Mesenchymal stem cell (in vitro differentiated cells and primary cell): ENCODE measurements at regions not wholly inside any gene's neighbourhood (a gene's known extent, or its start where the extent isn't known, plus 50 kb on each side); places are given as distances from the start of the nearest gene placed in this dataset.

Experiments used
- DNase-seq: peaks from one replicate; pipeline ENCODE4 v3.0.0-alpha.2; 2013
- H2AFZ ChIP-seq: one replicate; pipeline ENCODE4 v1.6.1; 2013; ENCODE audit warnings: low read depth, mild to moderate bottlenecking, control low read depth, inconsistent platforms, low read length, moderate library complexity
- H2AK5ac ChIP-seq: 2 replicates; pipeline ENCODE4 v1.6.1; 2013; ENCODE audit warnings: low read length, moderate library complexity, mild to moderate bottlenecking, inconsistent platforms; ENCODE audit not compliant: severe bottlenecking
- H2BK120ac ChIP-seq: one replicate; pipeline ENCODE4 v1.6.1; 2013; ENCODE audit warnings: low read depth, mild to moderate bottlenecking, inconsistent platforms, low read length, moderate library complexity
- H2BK12ac ChIP-seq, 2 experiments: one replicate each; pipeline ENCODE4 v1.6.1; 2013; ENCODE audit warnings: inconsistent platforms in 2 of 2, low read length in 2 of 2, mild to moderate bottlenecking in 2 of 2, moderate library complexity in 2 of 2, control low read depth in 1 of 2
- H2BK15ac ChIP-seq: one replicate; pipeline ENCODE4 v1.6.1; 2013; ENCODE audit warnings: mild to moderate bottlenecking, low read depth, inconsistent platforms; ENCODE audit not compliant: poor library complexity, severe bottlenecking
- H2BK5ac ChIP-seq: 2 replicates; pipeline ENCODE4 v1.6.1; 2013; ENCODE audit warnings: low read depth, mild to moderate bottlenecking, low read length, control low read depth, inconsistent platforms; ENCODE audit not compliant: poor library complexity, severe bottlenecking
- H3K14ac ChIP-seq, 2 experiments: one replicate each; pipeline ENCODE4 v1.6.1; 2013; ENCODE audit warnings: inconsistent platforms in 2 of 2, low read length in 2 of 2, control low read depth in 1 of 2, mild to moderate bottlenecking in 1 of 2, moderate library complexity in 1 of 2
- H3K18ac ChIP-seq, 2 experiments: one replicate each; pipeline ENCODE4 v1.6.1; 2013; ENCODE audit warnings: inconsistent platforms in 2 of 2, low read length in 2 of 2, control low read depth in 1 of 2, low read depth in 1 of 2, mild to moderate bottlenecking in 1 of 2
- H3K23ac ChIP-seq, 2 experiments: one replicate each; pipeline ENCODE4 v1.6.1; 2013; ENCODE audit warnings: inconsistent platforms in 2 of 2, low read length in 2 of 2, mild to moderate bottlenecking in 2 of 2, moderate library complexity in 2 of 2, control low read depth in 1 of 2
- H3K27ac ChIP-seq: 2 replicates; pipeline ENCODE4 v1.5.1; 2013; ENCODE audit warnings: mild to moderate bottlenecking, moderate library complexity, low read length, control low read depth, inconsistent platforms; ENCODE audit not compliant: poor library complexity, severe bottlenecking
- H3K27me3 ChIP-seq, 2 experiments: 2 replicates each; pipeline versions ENCODE4 v1.6.1 to v1.7.0; 2013; ENCODE audit warnings: low read length in 2 of 2, mild to moderate bottlenecking in 2 of 2, moderate library complexity in 2 of 2, control low read depth in 1 of 2, inconsistent platforms in 1 of 2; ENCODE audit not compliant: control insufficient read depth in 1 of 2, insufficient read depth in 1 of 2
- H3K36me3 ChIP-seq, 2 experiments: 2 replicates each; pipeline versions ENCODE4 v1.6.1 to v1.7.0; 2013; ENCODE audit warnings: low read length in 2 of 2, control low read depth in 1 of 2, inconsistent platforms in 1 of 2, low read depth in 1 of 2, mild to moderate bottlenecking in 1 of 2; ENCODE audit not compliant: insufficient read depth in 2 of 2, control insufficient read depth in 1 of 2
- H3K4ac ChIP-seq, 2 experiments: one replicate each; pipeline ENCODE4 v1.6.1; 2013; ENCODE audit warnings: inconsistent platforms in 2 of 2, low read length in 2 of 2, mild to moderate bottlenecking in 2 of 2, moderate library complexity in 2 of 2, control low read depth in 1 of 2, low read depth in 1 of 2
- H3K4me1 ChIP-seq: 2 replicates; pipeline ENCODE4 v1.6.1; 2013; ENCODE audit warnings: low read depth, low read length, control low read depth; ENCODE audit not compliant: control insufficient read depth, insufficient read depth
- H3K4me2 ChIP-seq: 2 replicates; pipeline ENCODE4 v1.6.1; 2013; ENCODE audit warnings: low read length, mild to moderate bottlenecking, inconsistent platforms; ENCODE audit not compliant: poor library complexity, severe bottlenecking
- H3K4me3 ChIP-seq, 2 experiments: 2 replicates each; pipeline versions ENCODE4 v1.5.1 to v1.7.0; 2013; ENCODE audit warnings: low read length in 2 of 2, mild to moderate bottlenecking in 2 of 2, control low read depth in 1 of 2, low read depth in 1 of 2; ENCODE audit not compliant: insufficient read depth in 1 of 2
- H3K79me1 ChIP-seq: replicated peaks from 2 replicates; pipeline ENCODE4 v1.6.1; 2013; ENCODE audit warnings: mild to moderate bottlenecking, control low read depth, low read length, inconsistent platforms; ENCODE audit not compliant: poor library complexity, severe bottlenecking
- H3K9ac ChIP-seq: 2 replicates; pipeline ENCODE4 v1.7.0; 2013; ENCODE audit warnings: mild to moderate bottlenecking, low read length, moderate library complexity
- H3K9me3 ChIP-seq: 2 replicates; pipeline ENCODE4 v1.7.0; 2013; ENCODE audit warnings: mild to moderate bottlenecking, low read length; ENCODE audit not compliant: control insufficient read depth
- H4K8ac ChIP-seq: one replicate; pipeline ENCODE4 v1.6.1; 2013; ENCODE audit warnings: inconsistent platforms, mild to moderate bottlenecking, low read length, moderate library complexity
- H4K91ac ChIP-seq: one replicate; pipeline ENCODE4 v1.6.1; 2013; ENCODE audit warnings: mild to moderate bottlenecking, low read length, inconsistent platforms
- WGBS: methylation state at CpG from one replicate; pipeline ENCODE4 v1.1.7; 2013; ENCODE audit warnings: mixed read lengths; 5-methylcytosine and 5-hydroxymethylcytosine counted together

DNA sequence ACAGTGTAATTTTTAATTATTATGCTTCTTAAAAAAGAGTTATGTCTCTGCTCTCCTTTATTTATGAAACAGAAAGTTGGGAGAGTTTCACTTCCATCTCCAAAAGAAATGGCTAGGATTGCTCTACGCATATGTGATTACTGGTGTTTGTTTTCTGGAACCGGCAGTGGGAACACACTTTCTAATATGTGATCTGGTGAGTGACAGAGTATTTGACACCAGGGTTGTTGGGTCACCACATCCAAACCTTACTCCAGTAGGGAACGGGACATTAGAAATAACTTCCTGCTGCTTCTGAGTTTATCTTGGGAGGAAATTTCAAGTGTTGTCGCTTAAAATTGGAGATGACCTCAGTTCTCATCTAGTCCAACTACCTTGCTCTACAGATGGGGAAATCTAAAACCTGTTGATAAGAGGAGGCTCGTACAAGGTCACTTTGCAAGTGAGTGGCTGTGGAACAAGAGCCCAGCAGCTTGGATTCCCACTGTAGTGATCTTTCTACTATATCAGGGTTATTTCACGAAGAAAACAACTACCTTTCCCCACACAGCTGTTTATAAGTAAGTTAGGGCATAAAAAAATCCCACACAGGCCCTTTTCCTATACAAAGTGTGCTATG lies 108.5 kb downstream of the TTC32 start:
- no peak overlapping the region for H2BK12ac ChIP-seq
- no peak for DNase-seq
- no peak overlapping the region for H3K23ac ChIP-seq
- H3K18ac ChIP-seq = no peak overlapping the region
- H3K79me1 ChIP-seq = no peaks in the 10 kb centered on the region
- H3K4ac ChIP-seq = no peak overlapping the region
- H3K27me3 ChIP-seq = peaks cover 0 to 17% of the 10 kb centered on the region in 2 experiments
- H3K36me3 ChIP-seq = no peaks in the 10 kb centered on the region
- no peak overlapping the region for H4K8ac ChIP-seq
- no peak overlapping the region for H2AK5ac ChIP-seq
- no peak overlapping the region for H3K14ac ChIP-seq
- H3K9me3 ChIP-seq = no peaks in the 10 kb centered on the region
- no peak overlapping the region for H2BK5ac ChIP-seq
- no peak overlapping the region for H3K4me3 ChIP-seq
- H3K4me2 ChIP-seq = no peak overlapping the region
- no peak overlapping the region for H2BK15ac ChIP-seq
- no peak overlapping the region for H3K27ac ChIP-seq
- no peaks in the 10 kb centered on the region for H3K4me1 ChIP-seq
- no peak overlapping the region for H3K9ac ChIP-seq
- H2BK120ac ChIP-seq = no peak overlapping the region
- 92% methylated on average over 4 of the region's 6 CpGs for WGBS
- no peak overlapping the region for H4K91ac ChIP-seq
- H2AFZ ChIP-seq = no peak overlapping the region

DNA sequence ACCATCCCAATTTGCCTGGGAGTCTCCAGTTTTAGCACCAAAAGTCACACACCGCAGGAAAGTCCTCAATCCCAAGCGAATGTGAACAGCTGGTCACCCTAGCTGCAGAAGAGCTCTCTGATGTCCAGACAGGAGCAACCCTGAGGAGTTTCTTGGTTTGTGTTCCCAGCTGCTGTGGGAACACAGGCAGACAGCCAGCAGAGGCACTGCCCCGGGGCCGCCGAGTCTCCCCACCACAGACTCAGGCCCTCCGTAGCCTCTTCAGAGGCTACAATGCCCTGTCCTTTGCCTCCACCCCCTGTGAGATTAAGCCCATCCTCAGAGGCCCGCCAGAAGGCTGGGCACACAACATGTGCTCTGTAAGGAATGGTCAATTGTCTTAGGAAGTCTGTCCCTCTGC lies 111.5 kb downstream of the TTC32 start:
- Histone ChIP-seq H2AK5ac (no peak overlapping the region), H3K14ac (no peak overlapping the region), H3K23ac (no peak overlapping the region), H2BK120ac (no peak overlapping the region), H3K9me3 (no peaks in the 10 kb centered on the region), H3K27me3 (peaks cover 0 to 17% of the 10 kb centered on the region in 2 experiments), H4K91ac (no peak overlapping the region), H2BK15ac (no peak overlapping the region), H2BK12ac (no peak overlapping the region), H3K9ac (no peak overlapping the region), H2BK5ac (no peak overlapping the region), H3K27ac (no peak overlapping the region), H3K18ac (no peak overlapping the region), H2AFZ (no peak overlapping the region), H3K4me2 (no peak overlapping the region), H4K8ac (no peak overlapping the region), H3K36me3 (no peaks in the 10 kb centered on the region), H3K79me1 (no peaks in the 10 kb centered on the region), H3K4me1 (peaks cover 5% of the 10 kb centered on the region), H3K4me3 (no peak overlapping the region), H3K4ac (no peak overlapping the region)
- 93% methylated on average over 3 of the region's 7 CpGs for WGBS
- no peak for DNase-seq

DNA sequence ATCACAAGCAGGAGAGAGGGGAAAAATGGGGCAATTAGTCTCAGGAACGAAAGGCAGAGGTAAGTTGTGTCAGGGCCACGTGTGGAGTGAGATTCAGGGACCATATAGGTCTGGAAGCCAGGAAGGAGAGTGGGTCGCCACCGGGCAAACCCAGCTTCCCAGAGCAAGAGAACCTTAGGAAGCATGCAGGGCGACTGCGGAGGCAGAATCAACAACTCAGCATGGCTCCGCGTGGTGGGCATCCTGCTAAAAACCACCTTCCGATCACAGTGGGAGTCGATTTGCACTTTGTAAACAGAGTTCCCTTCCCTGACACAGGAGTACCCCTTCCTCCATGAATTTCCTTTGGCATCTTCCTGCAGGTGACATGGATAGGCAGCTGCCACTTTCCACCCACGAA lies 114.6 kb downstream of the TTC32 start:
- no peaks in the 10 kb centered on the region for H3K79me1 ChIP-seq
- peak overlapping the region; percentile 21 for H2BK120ac ChIP-seq
- H2BK12ac ChIP-seq = peak overlapping the region; percentile 37 to 49
- no peak overlapping the region for H3K14ac ChIP-seq
- H3K23ac ChIP-seq = no peak overlapping the region
- peak overlapping the region; percentile 55 for H3K9ac ChIP-seq
- no peak overlapping the region for H2AFZ ChIP-seq
- DNase-seq = no peak
- H3K18ac ChIP-seq = peak overlapping the region; percentile 24 to 46
- WGBS = 74% methylated on average over 11 of the region's 11 CpGs
- H3K27me3 ChIP-seq = peaks cover 0 to 15% of the 10 kb centered on the region in 2 experiments
- peak overlapping the region; percentile 57 for H2AK5ac ChIP-seq
- H4K91ac ChIP-seq = peak overlapping the region; percentile 34
- peaks cover 5% of the 10 kb centered on the region for H3K4me1 ChIP-seq
- peak overlapping the region; percentile 52 for H3K27ac ChIP-seq
- H4K8ac ChIP-seq = peak overlapping the region; percentile 45
- H3K4ac ChIP-seq = peak overlapping the region in 1 of 2 experiments; percentile 69
- no peak overlapping the region for H2BK5ac ChIP-seq
- H3K9me3 ChIP-seq = no peaks in the 10 kb centered on the region
- H3K4me3 ChIP-seq = no peak overlapping the region
- H3K36me3 ChIP-seq = no peaks in the 10 kb centered on the region
- no peak overlapping the region for H3K4me2 ChIP-seq
- H2BK15ac ChIP-seq = peak overlapping the region; percentile 30

DNA sequence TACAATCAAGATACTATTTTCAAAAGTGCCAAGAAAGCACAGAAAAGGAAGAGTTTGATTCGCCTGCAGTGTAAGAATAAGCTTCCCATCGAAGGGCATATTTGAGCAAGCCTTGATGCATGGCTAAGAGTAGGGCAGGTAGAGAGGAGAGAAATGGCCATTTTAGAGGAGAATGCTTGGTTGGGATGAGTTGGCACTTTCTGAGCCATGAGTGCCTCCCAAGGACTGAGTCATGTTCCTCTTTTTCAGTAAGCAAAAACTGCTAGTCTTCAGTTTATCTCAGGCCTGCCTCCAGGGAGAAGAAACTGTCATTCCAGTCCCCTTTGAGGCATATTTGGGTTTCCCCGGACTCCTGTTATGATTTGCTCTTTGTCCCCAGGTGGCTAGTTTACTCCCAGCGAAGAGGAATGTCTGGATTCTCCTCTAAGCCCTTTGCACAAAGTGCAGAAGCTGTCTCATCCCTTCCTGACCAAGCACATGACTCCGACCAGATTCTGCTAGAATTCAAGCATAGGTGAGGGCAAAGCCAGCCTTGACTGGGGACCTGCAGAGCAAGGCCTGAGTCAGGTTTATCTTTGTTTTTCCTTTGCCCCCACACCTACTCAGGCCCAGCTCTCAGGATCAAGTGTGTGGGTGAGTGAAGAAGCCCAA lies 115.2 kb downstream of the TTC32 start:
- Histone ChIP-seq H2BK5ac (no peak overlapping the region), H2AK5ac (peak overlapping the region; percentile 57)
- 56% methylated on average over 5 of the region's 5 CpGs for WGBS

More for the DNA sequence above, 115.2 kb downstream of the TTC32 start:
- Histone ChIP-seq H2BK12ac (peak overlapping the region; percentile 37 to 49), H3K36me3 (no peaks in the 10 kb centered on the region), H2BK120ac (peak overlapping the region; percentile 21), H2AFZ (no peak overlapping the region), H3K9ac (peak overlapping the region; percentile 55), H3K4me3 (no peak overlapping the region), H2BK15ac (peak overlapping the region; percentile 9), H3K27ac (peak overlapping the region; percentile 52), H4K8ac (no peak overlapping the region), H3K4ac (peak overlapping the region in 1 of 2 experiments; percentile 43), H3K9me3 (no peaks in the 10 kb centered on the region), H3K27me3 (peaks cover 0 to 12% of the 10 kb centered on the region in 2 experiments), H4K91ac (peak overlapping the region; percentile 34), H3K4me1 (peaks cover 5% of the 10 kb centered on the region), H3K23ac (no peak overlapping the region), H3K79me1 (no peaks in the 10 kb centered on the region), H3K14ac (no peak overlapping the region), H3K4me2 (no peak overlapping the region), H3K18ac (peak overlapping the region; percentile 24 to 46)
- peak; percentile 66 for DNase-seq
